ENCODE measurements at regions not wholly inside any gene's neighbourhood (a gene's known extent, or its start where the extent isn't known, plus 50 kb on each side); places are given as distances from the start of the nearest gene placed in this dataset.

DNA sequence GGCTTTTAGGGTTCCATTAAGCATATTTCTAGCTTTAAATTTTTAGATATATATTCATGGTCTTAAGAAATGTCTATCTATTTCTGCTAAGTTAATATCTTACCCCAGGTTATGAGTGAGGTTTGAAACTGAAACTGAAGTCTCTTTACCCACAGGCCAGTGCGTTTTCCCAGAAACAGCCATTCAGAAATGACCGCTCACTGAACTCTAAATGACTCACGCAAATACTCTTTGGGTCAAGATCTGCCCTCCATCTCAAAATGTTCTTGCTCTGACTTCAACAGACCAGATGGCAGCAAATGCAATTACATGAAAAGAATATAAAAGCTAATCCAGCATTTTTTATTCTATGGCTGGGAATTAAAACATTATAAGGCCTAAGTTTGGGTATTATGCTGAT is 315.2 kb downstream of the TDRD15 start:
- no peaks in the 10 kb centered on the region for H3K27me3 ChIP-seq
- intact Hi-C loops (cut with DNase I; ENCODE audit: low total_unique reads), result no loop called here
- WGBS, 2 donors, result 60 to 69% methylated on average over 3 of the region's 3 CpGs
- H3K27ac ChIP-seq, result no peak overlapping the region
- no peaks in the 10 kb centered on the region for H3K4me1 ChIP-seq
- H3K9me3 ChIP-seq, result no peaks in the 10 kb centered on the region
- TF ChIP-seq POLR2A (IDR thresholded peaks at IDR 0.05), result no peak
- TF ChIP-seq, protein P1, sequence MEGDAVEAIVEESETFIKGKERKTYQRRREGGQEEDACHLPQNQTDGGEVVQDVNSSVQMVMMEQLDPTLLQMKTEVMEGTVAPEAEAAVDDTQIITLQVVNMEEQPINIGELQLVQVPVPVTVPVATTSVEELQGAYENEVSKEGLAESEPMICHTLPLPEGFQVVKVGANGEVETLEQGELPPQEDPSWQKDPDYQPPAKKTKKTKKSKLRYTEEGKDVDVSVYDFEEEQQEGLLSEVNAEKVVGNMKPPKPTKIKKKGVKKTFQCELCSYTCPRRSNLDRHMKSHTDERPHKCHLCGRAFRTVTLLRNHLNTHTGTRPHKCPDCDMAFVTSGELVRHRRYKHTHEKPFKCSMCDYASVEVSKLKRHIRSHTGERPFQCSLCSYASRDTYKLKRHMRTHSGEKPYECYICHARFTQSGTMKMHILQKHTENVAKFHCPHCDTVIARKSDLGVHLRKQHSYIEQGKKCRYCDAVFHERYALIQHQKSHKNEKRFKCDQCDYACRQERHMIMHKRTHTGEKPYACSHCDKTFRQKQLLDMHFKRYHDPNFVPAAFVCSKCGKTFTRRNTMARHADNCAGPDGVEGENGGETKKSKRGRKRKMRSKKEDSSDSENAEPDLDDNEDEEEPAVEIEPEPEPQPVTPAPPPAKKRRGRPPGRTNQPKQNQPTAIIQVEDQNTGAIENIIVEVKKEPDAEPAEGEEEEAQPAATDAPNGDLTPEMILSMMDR (IDR thresholded peaks at IDR 0.05), result no peak
- H3K36me3 ChIP-seq (ENCODE audit: low read depth, missing control alignments), result no peaks in the 10 kb centered on the region
- H3K4me3 ChIP-seq, result no peak overlapping the region
- DNase-seq, result peak; percentile 24

- DNase-seq, result no peak
- WGBS, 2 donors, result 92 to 97% methylated on average over 7 of the region's 7 CpGs
- no peaks in the 10 kb centered on the region for H3K4me1 ChIP-seq
- intact Hi-C loops (cut with DNase I; ENCODE audit: low total_unique reads), result no loop called here
- no peak overlapping the region for H3K27ac ChIP-seq
- H3K27me3 ChIP-seq, result no peaks in the 10 kb centered on the region
- H3K9me3 ChIP-seq, result no peaks in the 10 kb centered on the region
- no peaks in the 10 kb centered on the region for H3K36me3 ChIP-seq (ENCODE audit: low read depth, missing control alignments)
- no peak for TF ChIP-seq POLR2A (IDR thresholded peaks at IDR 0.05)
- TF ChIP-seq, protein P1 (IDR thresholded peaks at IDR 0.05), result no peak
- H3K4me3 ChIP-seq, result no peak overlapping the region
Observed at GRCh38 chr2:21441442-21441841, 317.7 kb downstream of the TDRD15 start.

DNA sequence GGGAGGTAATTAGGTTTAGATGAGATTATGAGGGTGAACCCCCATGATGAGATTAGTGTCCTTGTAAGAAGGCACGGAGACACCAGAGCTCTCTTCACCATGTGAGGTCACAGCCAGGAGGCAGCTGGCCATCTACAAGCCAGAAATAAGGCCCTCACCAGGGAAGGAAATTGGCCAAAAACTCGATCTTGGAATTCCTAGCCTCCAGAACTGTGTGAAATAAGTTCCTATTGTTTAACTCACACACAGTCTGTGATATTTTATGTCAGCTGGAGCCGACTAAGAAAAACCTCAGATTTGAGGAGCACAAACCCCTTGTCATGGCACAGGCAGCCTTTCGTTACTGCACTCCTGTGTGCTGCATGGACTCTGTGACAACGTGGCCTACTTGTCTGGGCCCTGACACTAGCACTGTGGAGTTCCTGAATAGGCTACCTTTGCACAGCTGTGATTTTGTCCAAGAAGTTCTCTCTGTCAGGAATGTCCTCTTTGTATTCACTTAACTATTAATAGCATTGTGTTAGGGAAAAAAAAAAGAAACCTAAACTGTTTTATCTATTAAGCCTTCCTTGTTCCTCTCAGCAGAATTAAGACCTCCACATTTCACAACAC is 319.8 kb downstream of the TDRD15 start:
- Histone ChIP-seq H3K36me3 (ENCODE audit: low read depth, missing control alignments) (no peaks in the 10 kb centered on the region), H3K4me1 (no peaks in the 10 kb centered on the region), H3K9me3 (no peaks in the 10 kb centered on the region), H3K27me3 (no peaks in the 10 kb centered on the region), H3K4me3 (no peak overlapping the region), H3K27ac (no peak overlapping the region)
- TF ChIP-seq, protein P1 (IDR thresholded peaks at IDR 0.05), result no peak
- TF ChIP-seq POLR2A (IDR thresholded peaks at IDR 0.05), result no peak
- no peak for DNase-seq
- WGBS, 2 donors, result 31 to 43% methylated on average over 5 of the region's 5 CpGs
- intact Hi-C loops (cut with DNase I; ENCODE audit: low total_unique reads), result no loop called here

DNA sequence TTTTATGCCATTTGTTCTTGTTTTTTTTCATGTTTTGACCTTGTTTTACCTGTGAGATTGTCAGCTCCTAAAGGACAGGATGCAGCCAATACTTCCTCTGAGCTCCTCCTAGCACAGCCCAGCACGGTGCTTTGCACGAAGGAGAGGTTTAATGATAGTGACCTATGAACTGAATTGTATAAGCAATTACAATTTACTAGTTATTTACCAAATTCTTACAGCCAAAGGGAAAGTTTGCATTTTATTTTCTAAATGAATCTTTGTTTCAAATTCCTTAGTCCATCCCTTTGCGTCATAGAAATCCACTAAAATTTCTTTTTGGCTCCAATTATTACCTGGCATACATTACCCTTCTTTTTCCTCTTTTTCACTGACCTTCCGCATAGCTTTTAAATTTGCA is 326.1 kb downstream of the TDRD15 start:
- WGBS, 2 donors, result 84 to 87% methylated on average over 4 of the region's 4 CpGs
- TF ChIP-seq, protein P1 (IDR thresholded peaks at IDR 0.05), result no peak
- TF ChIP-seq POLR2A (IDR thresholded peaks at IDR 0.05), result no peak
- Histone ChIP-seq H3K4me1 (peaks cover 9% of the 10 kb centered on the region), H3K9me3 (no peaks in the 10 kb centered on the region), H3K36me3 (ENCODE audit: low read depth, missing control alignments) (no peaks in the 10 kb centered on the region), H3K27ac (no peak overlapping the region), H3K27me3 (no peaks in the 10 kb centered on the region), H3K4me3 (no peak overlapping the region)
- no peak for DNase-seq
- intact Hi-C loops (cut with DNase I; ENCODE audit: low total_unique reads), result no loop called here

GRCh38 chr2:21451403-21451802 is 327.6 kb downstream of the TDRD15 start:
- intact Hi-C loops (cut with DNase I; ENCODE audit: low total_unique reads), result no loop called here
- TF ChIP-seq, protein P1 (IDR thresholded peaks at IDR 0.05), result no peak
- TF ChIP-seq POLR2A (IDR thresholded peaks at IDR 0.05), result no peak
- WGBS, 2 donors, result 80 to 88% methylated on average over 2 of the region's 2 CpGs
- H3K27me3 ChIP-seq, result no peaks in the 10 kb centered on the region
- H3K27ac ChIP-seq, result no peak overlapping the region
- no peaks in the 10 kb centered on the region for H3K9me3 ChIP-seq
- no peak overlapping the region for H3K4me3 ChIP-seq
- peaks cover 9% of the 10 kb centered on the region for H3K4me1 ChIP-seq
- DNase-seq, result no peak
- no peaks in the 10 kb centered on the region for H3K36me3 ChIP-seq (ENCODE audit: low read depth, missing control alignments)

Measured in testis (tissue), 2 donors.